Mucosa of descending colon (tissue), 3 donors: ENCODE measurements at regions not wholly inside any gene's neighbourhood (a gene's known extent, or its start where the extent isn't known, plus 50 kb on each side); places are given as distances from the start of the nearest gene placed in this dataset.
"Not testable (repeated sequence)": the region's sequence is repeated elsewhere in the genome, so short reads cannot be mapped to it uniquely, and the experiment has no call there.

ENCODE experiments used
- ATAC-seq: fragments of 200-7000 bp; cut with Tn5 transposase; one replicate; pipeline ENCODE4 v1.9.1; 2020; ENCODE audit warnings: mild to moderate bottlenecking, moderate library complexity
- DNase-seq, 3 donors: peaks; one replicate each; pipeline ENCODE4 v3.0.0-alpha.2; 2020
- H3K36me3 ChIP-seq: fragments of 200-600 bp; one replicate; pipeline ENCODE4 v1.8.0; 2021; ENCODE audit warnings: low read depth, mild to moderate bottlenecking
- H3K4me1 ChIP-seq: fragments of 200-600 bp; one replicate; pipeline ENCODE4 v1.8.0; 2021; ENCODE audit warnings: low read depth, mild to moderate bottlenecking
- H3K4me3 ChIP-seq: fragments of 200-600 bp; one replicate; pipeline ENCODE4 v1.8.0; 2021; ENCODE audit warnings: mild to moderate bottlenecking
- H3K9me3 ChIP-seq: fragments of 200-600 bp; one replicate; pipeline ENCODE4 v1.8.0; 2021; ENCODE audit warnings: mild to moderate bottlenecking
- CTCF ChIP-seq: fragments of 200-600 bp; IDR thresholded peaks from one replicate; pipeline ENCODE4 v1.8.0; 2022; ENCODE audit warnings: antibody characterized with exemption, mild to moderate bottlenecking
- intact Hi-C, 2 donors: fragments of 100-400 bp; cut with DNase I in 1 of 2; cut with micrococcal nuclease in 1 of 2; formaldehyde crosslinking; loops; one replicate each; pipeline versions ENCODE4 v1.11.0 to v1.11.1; 2022; cut with DNase I, micrococcal nuclease
- donor health status: DM: no; HTN: no; CAD: no; lungs with moderate emphysema.
- donor health status: DM: no; HTN: no; CAD: no.
- donor health status: DM: no; HTN: yes; CAD: no.

- intact Hi-C loops: no loop called here
- H3K9me3 ChIP-seq: no peaks in the 10 kb centered on the region
- DNase-seq: no peak
- H3K4me1 ChIP-seq: no peaks in the 10 kb centered on the region
- no peaks in the 10 kb centered on the region for H3K36me3 ChIP-seq
- H3K4me3 ChIP-seq: no peak overlapping the region
- no peak for ATAC-seq
- TF ChIP-seq CTCF: no peak
Observed at GRCh38 chr13:50485979-50486935, 357.2 kb downstream of the DLEU7 start.

- ATAC-seq (no peak), DNase-seq (no peak)
- Histone ChIP-seq H3K9me3 (no peaks in the 10 kb centered on the region), H3K4me3 (no peak overlapping the region), H3K36me3 (no peaks in the 10 kb centered on the region), H3K4me1 (no peaks in the 10 kb centered on the region)
- TF ChIP-seq CTCF: no peak
- intact Hi-C loops: no loop called here
Observed at GRCh38 chr13:50493683-50494082, 349.8 kb downstream of the DLEU7 start.

- DNase-seq (no peak), ATAC-seq (no peak)
- Histone ChIP-seq H3K9me3 (no peaks in the 10 kb centered on the region), H3K36me3 (no peaks in the 10 kb centered on the region), H3K4me3 (no peak overlapping the region), H3K4me1 (no peaks in the 10 kb centered on the region)
- no peak for TF ChIP-seq CTCF
- intact Hi-C loops: no loop called here
Observed at GRCh38 chr13:50494138-50494537, 349.4 kb downstream of the DLEU7 start.

GRCh38 chr13:50503212-50503611, 340.3 kb downstream of the DLEU7 start:
- H3K4me1 ChIP-seq, H3K9me3 ChIP-seq, H3K36me3 ChIP-seq, H3K4me3 ChIP-seq, DNase-seq, ATAC-seq, intact Hi-C loops: not testable (repeated sequence)

GRCh38 chr13:50509167-50509566, 334.3 kb downstream of the DLEU7 start:
- H3K4me1 ChIP-seq: peaks cover 14% of the 10 kb centered on the region
- no peak for ATAC-seq
- no peaks in the 10 kb centered on the region for H3K9me3 ChIP-seq
- intact Hi-C loops: no loop called here
- TF ChIP-seq CTCF: no peak
- no peak overlapping the region for H3K4me3 ChIP-seq
- no peaks in the 10 kb centered on the region for H3K36me3 ChIP-seq
- DNase-seq: no peak

- Histone ChIP-seq H3K9me3 (no peaks in the 10 kb centered on the region), H3K4me1 (peaks cover 22% of the 10 kb centered on the region), H3K4me3 (no peak overlapping the region), H3K36me3 (no peaks in the 10 kb centered on the region)
- TF ChIP-seq CTCF: no peak
- ATAC-seq (no peak), DNase-seq (no peak)
- intact Hi-C loops: no loop called here
Observed at GRCh38 chr13:50509771-50510441, 333.6 kb downstream of the DLEU7 start.

GRCh38 chr13:50510885-50511545, 332.5 kb downstream of the DLEU7 start:
- H3K4me3 ChIP-seq, ATAC-seq, H3K9me3 ChIP-seq, DNase-seq, H3K36me3 ChIP-seq, intact Hi-C loops: not testable (repeated sequence)
- H3K4me1 ChIP-seq: peaks cover 22% of the 10 kb centered on the region
